WTC11 (cell line): ENCODE measurements at regions not wholly inside any gene's neighbourhood (a gene's known extent, or its start where the extent isn't known, plus 50 kb on each side); places are given as distances from the start of the nearest gene placed in this dataset.

Experiments
- ATF6 ChIP-seq: sonication (generic); formaldehyde crosslinking; IDR thresholded peaks from 2 replicates; pipeline ENCODE4 v1.8.1; 2023; ENCODE audit warnings: mild to moderate bottlenecking, missing genetic modification reagents
- CREB1 ChIP-seq: sonication (generic); formaldehyde crosslinking; IDR thresholded peaks from 2 replicates; pipeline ENCODE4 v1.8.0; 2023; ENCODE audit warnings: mild to moderate bottlenecking, missing genetic modification reagents
- NR2C2 ChIP-seq: sonication (generic); formaldehyde crosslinking; IDR thresholded peaks from 2 replicates; pipeline ENCODE4 v1.8.0; 2022; ENCODE audit warnings: mild to moderate bottlenecking, missing genetic modification reagents
- SP1 ChIP-seq: sonication (generic); formaldehyde crosslinking; conservative IDR thresholded peaks from 2 replicates; pipeline ENCODE4 v1.8.1; 2022; ENCODE audit warnings: missing genetic modification reagents
- ZBTB43 ChIP-seq: sonication (generic); formaldehyde crosslinking; IDR thresholded peaks from 2 replicates; pipeline ENCODE4 v1.8.1; 2023; ENCODE audit warnings: mild to moderate bottlenecking, missing genetic modification reagents
- TF ChIP-seq, protein P1 (sequence below): fragments of 200-600 bp; IDR thresholded peaks from 2 replicates; pipeline ENCODE4 v1.8.0; 2022; ENCODE audit warnings: antibody characterized with exemption
- TF ChIP-seq, protein P2 (sequence below): fragments of 250-450 bp; sonication (Bioruptor Pico); IDR thresholded peaks from 2 replicates; pipeline ENCODE4 v1.8.0; 2021; ENCODE audit warnings: mild to moderate bottlenecking

DNA sequence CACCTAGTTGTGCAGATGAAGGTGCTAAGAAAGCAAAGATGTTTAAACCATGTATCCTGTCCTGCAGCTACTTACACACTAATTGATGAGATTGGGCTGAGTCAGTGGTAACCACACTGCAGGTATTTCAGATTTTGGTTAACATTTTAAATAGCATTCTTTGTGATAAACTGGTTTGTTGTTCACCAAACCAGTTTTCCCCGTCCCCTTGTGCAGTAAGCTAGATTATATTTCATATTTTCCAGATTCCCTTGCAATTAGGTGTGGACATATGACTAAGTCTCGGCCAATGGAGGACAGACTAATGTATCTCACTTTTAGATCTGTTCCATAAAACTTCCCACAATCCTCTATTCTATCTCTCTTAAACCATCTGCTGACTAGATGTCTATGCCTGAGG, 320.4 kb downstream of the RWDD3 start:
- TF ChIP-seq NR2C2 (CRISPR knock-in tag), result no peak
- TF ChIP-seq, protein P1, sequence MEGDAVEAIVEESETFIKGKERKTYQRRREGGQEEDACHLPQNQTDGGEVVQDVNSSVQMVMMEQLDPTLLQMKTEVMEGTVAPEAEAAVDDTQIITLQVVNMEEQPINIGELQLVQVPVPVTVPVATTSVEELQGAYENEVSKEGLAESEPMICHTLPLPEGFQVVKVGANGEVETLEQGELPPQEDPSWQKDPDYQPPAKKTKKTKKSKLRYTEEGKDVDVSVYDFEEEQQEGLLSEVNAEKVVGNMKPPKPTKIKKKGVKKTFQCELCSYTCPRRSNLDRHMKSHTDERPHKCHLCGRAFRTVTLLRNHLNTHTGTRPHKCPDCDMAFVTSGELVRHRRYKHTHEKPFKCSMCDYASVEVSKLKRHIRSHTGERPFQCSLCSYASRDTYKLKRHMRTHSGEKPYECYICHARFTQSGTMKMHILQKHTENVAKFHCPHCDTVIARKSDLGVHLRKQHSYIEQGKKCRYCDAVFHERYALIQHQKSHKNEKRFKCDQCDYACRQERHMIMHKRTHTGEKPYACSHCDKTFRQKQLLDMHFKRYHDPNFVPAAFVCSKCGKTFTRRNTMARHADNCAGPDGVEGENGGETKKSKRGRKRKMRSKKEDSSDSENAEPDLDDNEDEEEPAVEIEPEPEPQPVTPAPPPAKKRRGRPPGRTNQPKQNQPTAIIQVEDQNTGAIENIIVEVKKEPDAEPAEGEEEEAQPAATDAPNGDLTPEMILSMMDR, result no peak
- no peak for TF ChIP-seq ATF6 (CRISPR knock-in tag)
- TF ChIP-seq, protein P2, sequence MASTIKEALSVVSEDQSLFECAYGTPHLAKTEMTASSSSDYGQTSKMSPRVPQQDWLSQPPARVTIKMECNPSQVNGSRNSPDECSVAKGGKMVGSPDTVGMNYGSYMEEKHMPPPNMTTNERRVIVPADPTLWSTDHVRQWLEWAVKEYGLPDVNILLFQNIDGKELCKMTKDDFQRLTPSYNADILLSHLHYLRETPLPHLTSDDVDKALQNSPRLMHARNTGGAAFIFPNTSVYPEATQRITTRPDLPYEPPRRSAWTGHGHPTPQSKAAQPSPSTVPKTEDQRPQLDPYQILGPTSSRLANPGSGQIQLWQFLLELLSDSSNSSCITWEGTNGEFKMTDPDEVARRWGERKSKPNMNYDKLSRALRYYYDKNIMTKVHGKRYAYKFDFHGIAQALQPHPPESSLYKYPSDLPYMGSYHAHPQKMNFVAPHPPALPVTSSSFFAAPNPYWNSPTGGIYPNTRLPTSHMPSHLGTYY (CRISPR knock-in tag), result no peak
- no peak for TF ChIP-seq ZBTB43 (CRISPR knock-in tag)
- TF ChIP-seq CREB1 (CRISPR knock-in tag), result no peak
- no peak for TF ChIP-seq SP1 (CRISPR knock-in tag)
